ENCODE measurements at regions not wholly inside any gene's neighbourhood (a gene's known extent, or its start where the extent isn't known, plus 50 kb on each side); places are given as distances from the start of the nearest gene placed in this dataset.

DNA sequence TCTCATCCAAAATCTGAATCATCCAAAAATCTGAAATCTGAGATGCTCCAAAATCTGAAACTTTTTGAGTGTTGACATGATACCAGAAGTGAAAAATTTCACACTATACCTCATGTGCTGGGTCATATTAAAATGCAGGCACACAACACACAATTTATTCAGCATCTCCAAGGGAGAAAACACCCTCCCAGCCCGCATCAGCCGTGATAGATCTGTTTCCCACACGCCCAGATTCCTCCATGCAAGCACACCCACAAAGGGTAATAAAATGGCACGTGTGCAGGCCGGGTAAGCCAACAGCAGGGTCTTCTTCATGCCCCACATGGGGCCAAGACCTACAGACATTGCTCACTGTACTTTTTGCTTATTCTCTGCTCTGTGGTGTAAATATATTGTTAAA is 173.1 kb upstream of the FERD3L start:
- DNase-seq (ENCODE audit: low read depth, low spot score) (no peak), FAIRE-seq (no peak)
- no peaks in the 10 kb centered on the region for H3K79me2 ChIP-seq (ENCODE audit: control insufficient read depth, insufficient read depth, low read length)
- no peaks in the 10 kb centered on the region for H3K4me1 ChIP-seq (ENCODE audit: control insufficient read depth, extremely low read depth, insufficient read depth, low read length)
- H3K9me1 ChIP-seq (ENCODE audit: control insufficient read depth, extremely low read depth, insufficient read depth, low read length) = no peaks in the 10 kb centered on the region
- no peaks in the 10 kb centered on the region for H3K27me3 ChIP-seq (ENCODE audit: control insufficient read depth, extremely low read depth, insufficient read depth, low read length)
- no peaks in the 10 kb centered on the region for H3K9me3 ChIP-seq (ENCODE audit: control insufficient read depth, low read depth, low read length)
- H4K20me1 ChIP-seq (ENCODE audit: control insufficient read depth, extremely low read depth, insufficient read depth, low read length) = no peaks in the 10 kb centered on the region
- no peak overlapping the region for H3K9ac ChIP-seq (ENCODE audit: control insufficient read depth, extremely low read depth, insufficient read depth, low read length)
- no peak overlapping the region for H3K4me2 ChIP-seq (ENCODE audit: control insufficient read depth, extremely low read depth, insufficient read depth, low read depth, low read length)
- TF ChIP-seq, protein P1, sequence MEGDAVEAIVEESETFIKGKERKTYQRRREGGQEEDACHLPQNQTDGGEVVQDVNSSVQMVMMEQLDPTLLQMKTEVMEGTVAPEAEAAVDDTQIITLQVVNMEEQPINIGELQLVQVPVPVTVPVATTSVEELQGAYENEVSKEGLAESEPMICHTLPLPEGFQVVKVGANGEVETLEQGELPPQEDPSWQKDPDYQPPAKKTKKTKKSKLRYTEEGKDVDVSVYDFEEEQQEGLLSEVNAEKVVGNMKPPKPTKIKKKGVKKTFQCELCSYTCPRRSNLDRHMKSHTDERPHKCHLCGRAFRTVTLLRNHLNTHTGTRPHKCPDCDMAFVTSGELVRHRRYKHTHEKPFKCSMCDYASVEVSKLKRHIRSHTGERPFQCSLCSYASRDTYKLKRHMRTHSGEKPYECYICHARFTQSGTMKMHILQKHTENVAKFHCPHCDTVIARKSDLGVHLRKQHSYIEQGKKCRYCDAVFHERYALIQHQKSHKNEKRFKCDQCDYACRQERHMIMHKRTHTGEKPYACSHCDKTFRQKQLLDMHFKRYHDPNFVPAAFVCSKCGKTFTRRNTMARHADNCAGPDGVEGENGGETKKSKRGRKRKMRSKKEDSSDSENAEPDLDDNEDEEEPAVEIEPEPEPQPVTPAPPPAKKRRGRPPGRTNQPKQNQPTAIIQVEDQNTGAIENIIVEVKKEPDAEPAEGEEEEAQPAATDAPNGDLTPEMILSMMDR (optimal IDR thresholded peaks at IDR 0.05 in 1 of 3, IDR thresholded peaks at IDR 0.05 in 1 of 3, conservative IDR thresholded peaks at IDR 0.05 in 1 of 3; ENCODE audit: extremely low read depth in 1 of 3, insufficient read depth in 2 of 3, low read length in 3 of 3) = no peak
- no peak for TF ChIP-seq EZH2 (IDR thresholded peaks at IDR 0.05; ENCODE audit: low read length)
- no peaks in the 10 kb centered on the region for H3K36me3 ChIP-seq (ENCODE audit: control insufficient read depth in 2 of 2, extremely low read depth in 1 of 2, insufficient read depth in 2 of 2, low read length in 2 of 2)
- H3K27ac ChIP-seq (ENCODE audit: control insufficient read depth, insufficient read depth, low read length) = no peak overlapping the region
- H2AFZ ChIP-seq (ENCODE audit: control insufficient read depth, low read length) = no peak overlapping the region
- no peak overlapping the region for H3K4me3 ChIP-seq (ENCODE audit: control insufficient read depth in 2 of 3, extremely low read depth in 1 of 3, insufficient read depth in 2 of 3, low read depth in 1 of 3, low read length in 3 of 3)
- dilution Hi-C loops (cut with MboI; ENCODE audit: extremely low pct_ligation_motif_present, low sequenced_read_pairs) = no loop called here

DNA sequence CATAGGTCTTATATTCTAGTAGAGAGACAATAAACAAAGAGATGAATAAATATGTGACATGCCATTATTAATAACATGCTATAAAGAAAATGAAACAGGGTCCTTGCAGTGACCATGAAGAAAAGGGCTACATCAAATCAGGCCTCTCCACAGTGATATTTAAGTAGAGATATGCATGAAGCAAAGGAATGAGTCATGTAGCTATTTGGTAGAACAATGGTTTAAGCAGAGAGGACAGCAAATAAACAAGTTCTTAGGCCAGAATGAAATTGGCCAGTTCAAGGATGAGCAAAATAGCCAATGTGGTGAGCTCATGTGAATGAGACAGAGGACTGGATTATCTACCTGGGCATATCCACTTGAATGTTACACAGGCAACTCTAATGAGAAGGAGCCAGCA is 172.2 kb upstream of the FERD3L start:
- H4K20me1 ChIP-seq (ENCODE audit: control insufficient read depth, extremely low read depth, insufficient read depth, low read length) = no peaks in the 10 kb centered on the region
- H3K27me3 ChIP-seq (ENCODE audit: control insufficient read depth, extremely low read depth, insufficient read depth, low read length) = no peaks in the 10 kb centered on the region
- no peak overlapping the region for H3K4me2 ChIP-seq (ENCODE audit: control insufficient read depth, extremely low read depth, insufficient read depth, low read depth, low read length)
- H3K27ac ChIP-seq (ENCODE audit: control insufficient read depth, insufficient read depth, low read length) = no peak overlapping the region
- no peaks in the 10 kb centered on the region for H3K9me1 ChIP-seq (ENCODE audit: control insufficient read depth, extremely low read depth, insufficient read depth, low read length)
- FAIRE-seq (no peak), DNase-seq (ENCODE audit: low read depth, low spot score) (no peak)
- H3K9me3 ChIP-seq (ENCODE audit: control insufficient read depth, low read depth, low read length) = no peaks in the 10 kb centered on the region
- no peak overlapping the region for H3K4me3 ChIP-seq (ENCODE audit: control insufficient read depth in 2 of 3, extremely low read depth in 1 of 3, insufficient read depth in 2 of 3, low read depth in 1 of 3, low read length in 3 of 3)
- no peaks in the 10 kb centered on the region for H3K79me2 ChIP-seq (ENCODE audit: control insufficient read depth, insufficient read depth, low read length)
- H3K4me1 ChIP-seq (ENCODE audit: control insufficient read depth, extremely low read depth, insufficient read depth, low read length) = no peaks in the 10 kb centered on the region
- no peak overlapping the region for H2AFZ ChIP-seq (ENCODE audit: control insufficient read depth, low read length)
- dilution Hi-C loops (cut with MboI; ENCODE audit: extremely low pct_ligation_motif_present, low sequenced_read_pairs) = no loop called here
- no peak for TF ChIP-seq EZH2 (IDR thresholded peaks at IDR 0.05; ENCODE audit: low read length)
- TF ChIP-seq, protein P1 (optimal IDR thresholded peaks at IDR 0.05 in 1 of 3, IDR thresholded peaks at IDR 0.05 in 1 of 3, conservative IDR thresholded peaks at IDR 0.05 in 1 of 3; ENCODE audit: extremely low read depth in 1 of 3, insufficient read depth in 2 of 3, low read length in 3 of 3) = no peak
- H3K9ac ChIP-seq (ENCODE audit: control insufficient read depth, extremely low read depth, insufficient read depth, low read length) = no peak overlapping the region
- H3K36me3 ChIP-seq (ENCODE audit: control insufficient read depth in 2 of 2, extremely low read depth in 1 of 2, insufficient read depth in 2 of 2, low read length in 2 of 2) = no peaks in the 10 kb centered on the region
